ENCODE measurements at regions not wholly inside any gene's neighbourhood (a gene's known extent, or its start where the extent isn't known, plus 50 kb on each side); places are given as distances from the start of the nearest gene placed in this dataset.

DNA sequence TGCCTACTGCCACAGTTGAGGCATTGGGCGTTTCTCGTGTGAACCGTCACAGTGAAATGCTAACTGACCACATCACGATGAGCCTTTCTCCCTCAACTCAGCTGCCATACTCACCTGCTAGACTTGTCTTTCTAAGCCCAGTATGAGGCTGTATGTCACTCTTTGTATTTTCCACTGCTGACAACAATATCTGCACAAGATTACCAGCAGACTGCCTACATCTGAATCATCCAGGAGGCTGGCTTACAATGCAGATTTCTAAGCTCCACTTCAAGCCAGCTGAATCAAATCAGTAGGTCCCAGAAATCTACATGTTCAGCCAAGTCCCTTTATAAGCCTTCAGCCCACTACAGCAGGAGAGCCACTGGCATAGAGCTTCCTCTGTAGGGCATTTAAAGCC, 355.0 kb upstream of the DUSP10 start:
- Histone ChIP-seq H3K27ac (ENCODE audit: low read length) (no peak overlapping the region), H2AFZ (ENCODE audit: low read depth, low read length) (no peak overlapping the region), H3K36me3 (ENCODE audit: insufficient read depth, low read length) (no peaks in the 10 kb centered on the region), H3K9me3 (ENCODE audit: low read length) (no peaks in the 10 kb centered on the region), H4K20me1 (ENCODE audit: insufficient read depth) (no peaks in the 10 kb centered on the region), H3K9me2 (ENCODE audit: insufficient read depth, low read length) (no peaks in the 10 kb centered on the region), H3K27me3 (ENCODE audit: insufficient read depth, low read depth, low read length) (no peaks in the 10 kb centered on the region), H3K4me3 (ENCODE audit: low read length) (no peak overlapping the region), H3K79me2 (replicated peaks; ENCODE audit: insufficient read depth, low read length) (no peaks in the 10 kb centered on the region), H3K4me2 (ENCODE audit: low read length) (no peak overlapping the region), H3K9ac (ENCODE audit: low read length) (no peak overlapping the region), H3F3A (ENCODE audit: insufficient read depth, low read length, poor library complexity, severe bottlenecking) (no peaks in the 10 kb centered on the region)
- TF ChIP-seq TAF1 (IDR thresholded peaks at IDR 0.05; ENCODE audit: low read depth) (no peak), EP300 (conservative IDR thresholded peaks at IDR 0.05; ENCODE audit: poor library complexity, severe bottlenecking) (no peak), EZH2 (IDR thresholded peaks at IDR 0.05; ENCODE audit: borderline replicate concordance, insufficient read depth, low read length, poor library complexity, severe bottlenecking) (no peak), MXI1 (conservative IDR thresholded peaks at IDR 0.05; ENCODE audit: poor library complexity, severe bottlenecking) (no peak), CTCF (IDR thresholded peaks at IDR 0.05; ENCODE audit: poor library complexity, severe bottlenecking) (no peak), POLR2AphosphoS5 (IDR thresholded peaks at IDR 0.05) (no peak), RAD21 (conservative IDR thresholded peaks at IDR 0.05) (no peak), SMC3 (conservative IDR thresholded peaks at IDR 0.05; ENCODE audit: poor library complexity) (no peak)
- TF ChIP-seq, protein P1, sequence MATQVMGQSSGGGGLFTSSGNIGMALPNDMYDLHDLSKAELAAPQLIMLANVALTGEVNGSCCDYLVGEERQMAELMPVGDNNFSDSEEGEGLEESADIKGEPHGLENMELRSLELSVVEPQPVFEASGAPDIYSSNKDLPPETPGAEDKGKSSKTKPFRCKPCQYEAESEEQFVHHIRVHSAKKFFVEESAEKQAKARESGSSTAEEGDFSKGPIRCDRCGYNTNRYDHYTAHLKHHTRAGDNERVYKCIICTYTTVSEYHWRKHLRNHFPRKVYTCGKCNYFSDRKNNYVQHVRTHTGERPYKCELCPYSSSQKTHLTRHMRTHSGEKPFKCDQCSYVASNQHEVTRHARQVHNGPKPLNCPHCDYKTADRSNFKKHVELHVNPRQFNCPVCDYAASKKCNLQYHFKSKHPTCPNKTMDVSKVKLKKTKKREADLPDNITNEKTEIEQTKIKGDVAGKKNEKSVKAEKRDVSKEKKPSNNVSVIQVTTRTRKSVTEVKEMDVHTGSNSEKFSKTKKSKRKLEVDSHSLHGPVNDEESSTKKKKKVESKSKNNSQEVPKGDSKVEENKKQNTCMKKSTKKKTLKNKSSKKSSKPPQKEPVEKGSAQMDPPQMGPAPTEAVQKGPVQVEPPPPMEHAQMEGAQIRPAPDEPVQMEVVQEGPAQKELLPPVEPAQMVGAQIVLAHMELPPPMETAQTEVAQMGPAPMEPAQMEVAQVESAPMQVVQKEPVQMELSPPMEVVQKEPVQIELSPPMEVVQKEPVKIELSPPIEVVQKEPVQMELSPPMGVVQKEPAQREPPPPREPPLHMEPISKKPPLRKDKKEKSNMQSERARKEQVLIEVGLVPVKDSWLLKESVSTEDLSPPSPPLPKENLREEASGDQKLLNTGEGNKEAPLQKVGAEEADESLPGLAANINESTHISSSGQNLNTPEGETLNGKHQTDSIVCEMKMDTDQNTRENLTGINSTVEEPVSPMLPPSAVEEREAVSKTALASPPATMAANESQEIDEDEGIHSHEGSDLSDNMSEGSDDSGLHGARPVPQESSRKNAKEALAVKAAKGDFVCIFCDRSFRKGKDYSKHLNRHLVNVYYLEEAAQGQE (IDR thresholded peaks at IDR 0.05; ENCODE audit: borderline replicate concordance) = no peak

DNA sequence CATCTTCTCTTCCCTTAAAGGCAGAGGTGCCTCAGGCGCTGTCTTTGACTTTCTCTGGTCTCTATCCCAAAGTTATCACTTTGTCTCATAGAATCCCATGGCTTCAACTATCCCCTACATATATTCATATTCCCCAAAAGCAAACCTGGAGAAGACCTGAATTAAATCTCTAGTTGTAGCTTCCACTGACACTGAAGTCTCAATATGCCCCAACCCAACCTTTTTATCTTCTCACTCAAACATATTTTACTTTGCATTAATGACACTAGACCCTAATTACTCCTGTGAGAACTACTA, 354.5 kb upstream of the DUSP10 start:
- Histone ChIP-seq H3K9ac (ENCODE audit: low read length) (no peak overlapping the region), H3K27me3 (ENCODE audit: insufficient read depth, low read depth, low read length) (no peaks in the 10 kb centered on the region), H2AFZ (ENCODE audit: low read depth, low read length) (no peak overlapping the region), H4K20me1 (ENCODE audit: insufficient read depth) (no peaks in the 10 kb centered on the region), H3K9me3 (ENCODE audit: low read length) (no peaks in the 10 kb centered on the region), H3K27ac (ENCODE audit: low read length) (no peak overlapping the region), H3K36me3 (ENCODE audit: insufficient read depth, low read length) (no peaks in the 10 kb centered on the region), H3K9me2 (ENCODE audit: insufficient read depth, low read length) (no peaks in the 10 kb centered on the region), H3K4me2 (ENCODE audit: low read length) (no peak overlapping the region), H3K79me2 (replicated peaks; ENCODE audit: insufficient read depth, low read length) (no peaks in the 10 kb centered on the region), H3K4me3 (ENCODE audit: low read length) (no peak overlapping the region), H3F3A (ENCODE audit: insufficient read depth, low read length, poor library complexity, severe bottlenecking) (no peaks in the 10 kb centered on the region)
- TF ChIP-seq, protein P1 (IDR thresholded peaks at IDR 0.05; ENCODE audit: borderline replicate concordance) = no peak
- TF ChIP-seq EZH2 (IDR thresholded peaks at IDR 0.05; ENCODE audit: borderline replicate concordance, insufficient read depth, low read length, poor library complexity, severe bottlenecking) (no peak), POLR2AphosphoS5 (IDR thresholded peaks at IDR 0.05) (no peak), RAD21 (conservative IDR thresholded peaks at IDR 0.05) (no peak), CTCF (IDR thresholded peaks at IDR 0.05; ENCODE audit: poor library complexity, severe bottlenecking) (no peak), MXI1 (conservative IDR thresholded peaks at IDR 0.05; ENCODE audit: poor library complexity, severe bottlenecking) (no peak), TAF1 (IDR thresholded peaks at IDR 0.05; ENCODE audit: low read depth) (no peak), EP300 (conservative IDR thresholded peaks at IDR 0.05; ENCODE audit: poor library complexity, severe bottlenecking) (no peak), SMC3 (conservative IDR thresholded peaks at IDR 0.05; ENCODE audit: poor library complexity) (no peak)

Data from neural cell (in vitro differentiated cells).